Endothelial cell of umbilical vein (primary cell): ENCODE measurements at regions not wholly inside any gene's neighbourhood (a gene's known extent, or its start where the extent isn't known, plus 50 kb on each side); places are given as distances from the start of the nearest gene placed in this dataset.
A peak's percentile ranks its signal among the peaks of the same experiment; 100 is the strongest.

Source experiments
- BruUV-seq: library from RNA; stranded (reverse); fragments of 400-500 nt; replicated peaks from 2 replicates; lab custom pipeline; 2021; lab: Mats Ljungman, UMichigan
- CTCF ChIA-PET: fragments of 300-600, 350-600 bp; sonication (Branson Sonifier 250); formaldehyde crosslinking; loops from one replicate; lab custom pipeline; 2021; ENCODE audit warnings: antibody characterized with exemption, inconsistent platforms; lab: Charles Lee
- POLR2A ChIA-PET: fragments of 300-600, 350-600 bp; sonication (Branson Sonifier 250); formaldehyde crosslinking; loops from one replicate; lab custom pipeline; 2021; ENCODE audit warnings: antibody characterized with exemption, inconsistent platforms; lab: Charles Lee
- DNase-seq: peaks from one replicate; pipeline ENCODE4 v3.0.0-alpha.2; 2011; ENCODE audit warnings: low read depth, low spot score
- FAIRE-seq: peaks from 2 replicates; lab custom pipeline; 2011; peaks lifted over from hg19 to GRCh38; lab: Jason Lieb, UNC
- H2AFZ ChIP-seq: 2 replicates; pipeline ENCODE4 v1.6.0; 2012; ENCODE audit warnings: low read depth, low read length, control low read depth, inconsistent platforms
- H3K27ac ChIP-seq: 2 replicates; pipeline ENCODE4 v1.5.1; 2011; ENCODE audit warnings: low read depth, mild to moderate bottlenecking, control low read depth, low read length, moderate library complexity; ENCODE audit not compliant: insufficient read depth
- H3K27me3 ChIP-seq, 2 experiments: 2 replicates each; pipeline versions ENCODE4 v1.6.0 to v1.6.1; 2011; ENCODE audit warnings: low read length in 2 of 2, mixed read lengths in 1 of 2; ENCODE audit not compliant: control insufficient read depth in 2 of 2, insufficient read depth in 2 of 2
- H3K36me3 ChIP-seq, 2 experiments: 2 replicates in 1 of 2; 3 replicates in 1 of 2; pipeline ENCODE4 v1.5.1; 2011; ENCODE audit warnings: low read length in 2 of 2, mild to moderate bottlenecking in 1 of 2, moderate library complexity in 1 of 2; ENCODE audit not compliant: control insufficient read depth in 2 of 2, insufficient read depth in 2 of 2; ENCODE audit errors: extremely low read depth in 1 of 2
- H3K4me1 ChIP-seq: 3 replicates; pipeline ENCODE4 v1.5.1; 2011; ENCODE audit warnings: mild to moderate bottlenecking, low read length; ENCODE audit not compliant: control insufficient read depth, insufficient read depth; ENCODE audit errors: extremely low read depth
- H3K4me2 ChIP-seq: 2 replicates; pipeline ENCODE4 v1.6.1; 2011; ENCODE audit warnings: low read length, control low read depth, mixed read lengths; ENCODE audit not compliant: insufficient read depth
- H3K4me3 ChIP-seq, 3 experiments: fragments of 200-600 bp in 1 of 3; sonication (generic), shearing (Covaris generic) in 1 of 3; replicated peaks in 1 of 3; 2 replicates each; pipeline ENCODE4 v1.5.1; 2011 to 2016; ENCODE audit warnings: control low read depth in 3 of 3, low read length in 3 of 3, mild to moderate bottlenecking in 2 of 3, inconsistent platforms in 1 of 3, low read depth in 1 of 3, moderate library complexity in 1 of 3; ENCODE audit not compliant: insufficient read depth in 1 of 3
- H3K79me2 ChIP-seq: 2 replicates; pipeline ENCODE4 v1.6.0; 2012; ENCODE audit warnings: low read length, inconsistent platforms; ENCODE audit not compliant: control insufficient read depth, insufficient read depth
- H3K9ac ChIP-seq: replicated peaks from 2 replicates; pipeline ENCODE3; 2011; ENCODE audit warnings: low read length, control low read depth; ENCODE audit not compliant: insufficient read depth; ENCODE audit errors: extremely low read depth
- H3K9me1 ChIP-seq: replicated peaks from 3 replicates; pipeline ENCODE4 v1.6.0; 2011; ENCODE audit warnings: mild to moderate bottlenecking, low read length; ENCODE audit not compliant: control insufficient read depth, insufficient read depth; ENCODE audit errors: extremely low read depth
- H3K9me3 ChIP-seq: replicated peaks from 2 replicates; pipeline ENCODE4 v1.5.1; 2012; ENCODE audit warnings: low read length, inconsistent platforms; ENCODE audit not compliant: control insufficient read depth, insufficient read depth
- H4K20me1 ChIP-seq: replicated peaks from 2 replicates; pipeline ENCODE3; 2011; ENCODE audit warnings: mild to moderate bottlenecking, low read length; ENCODE audit not compliant: control insufficient read depth, insufficient read depth; ENCODE audit errors: extremely low read depth
- EZH2 ChIP-seq: IDR thresholded peaks from 2 replicates; pipeline ENCODE4 v1.6.1; 2012; ENCODE audit warnings: borderline replicate concordance, low read depth, mild to moderate bottlenecking, moderate library complexity, low read length, inconsistent platforms; ENCODE audit not compliant: severe bottlenecking
- FOS ChIP-seq: IDR thresholded peaks from 2 replicates; pipeline ENCODE4 v1.6.1; 2011; ENCODE audit warnings: mild to moderate bottlenecking, low read length, moderate library complexity, borderline replicate concordance; ENCODE audit not compliant: insufficient read depth
- GATA2 ChIP-seq: IDR thresholded peaks from 2 replicates; pipeline ENCODE4 v1.7.0; 2011; ENCODE audit warnings: low read depth, mild to moderate bottlenecking, moderate library complexity, mixed read lengths, low read length; ENCODE audit not compliant: insufficient read length, insufficient read depth
- JUN ChIP-seq: IDR thresholded peaks from 2 replicates; pipeline ENCODE4 v1.6.1; 2011; ENCODE audit warnings: borderline replicate concordance, low read depth; ENCODE audit not compliant: insufficient read length, insufficient read depth
- MYC ChIP-seq: IDR thresholded peaks from one replicate; pipeline ENCODE4 v1.6.1; 2011; ENCODE audit warnings: mild to moderate bottlenecking, low read depth, low read length
- POLR2A ChIP-seq: IDR thresholded peaks from 2 replicates; pipeline ENCODE4 v1.6.1; 2012; ENCODE audit warnings: low read depth, mild to moderate bottlenecking, control low read depth, low read length
- POLR2AphosphoS5 ChIP-seq: IDR thresholded peaks from 2 replicates; pipeline ENCODE4 v1.6.1; 2012; ENCODE audit warnings: low read depth, mild to moderate bottlenecking, control low read depth, low read length, moderate library complexity; ENCODE audit not compliant: insufficient read depth
- dilution Hi-C: fragments of 300-500 bp; cut with MboI; formaldehyde crosslinking; loops from one replicate; pipeline ENCODE4 v1.15.0; 2019; ENCODE audit warnings: low sequenced_read_pairs; ENCODE audit not compliant: extremely low pct_ligation_motif_present
- intact Hi-C: fragments of 100-400 bp; cut with micrococcal nuclease; formaldehyde crosslinking; loops from one replicate; pipeline ENCODE4 v1.10.0; 2022
- TF ChIP-seq, protein P1 (sequence below), 2 donors: IDR thresholded peaks; 1 replicate in 1 of 2; 2 replicates in 1 of 2; pipeline ENCODE4 v1.5.1; 2011; ENCODE audit warnings: low read length in 2 of 2, mild to moderate bottlenecking in 2 of 2, moderate library complexity in 2 of 2, control low read depth in 1 of 2, inconsistent platforms in 1 of 2, low read depth in 1 of 2; ENCODE audit not compliant: insufficient read depth in 1 of 2; ENCODE audit errors: extremely low read depth in 1 of 2
- TF ChIP-seq, protein P2 (sequence below): IDR thresholded peaks from 2 replicates; pipeline ENCODE4 v1.6.1; 2011; ENCODE audit not compliant: insufficient read depth, insufficient read length

DNA sequence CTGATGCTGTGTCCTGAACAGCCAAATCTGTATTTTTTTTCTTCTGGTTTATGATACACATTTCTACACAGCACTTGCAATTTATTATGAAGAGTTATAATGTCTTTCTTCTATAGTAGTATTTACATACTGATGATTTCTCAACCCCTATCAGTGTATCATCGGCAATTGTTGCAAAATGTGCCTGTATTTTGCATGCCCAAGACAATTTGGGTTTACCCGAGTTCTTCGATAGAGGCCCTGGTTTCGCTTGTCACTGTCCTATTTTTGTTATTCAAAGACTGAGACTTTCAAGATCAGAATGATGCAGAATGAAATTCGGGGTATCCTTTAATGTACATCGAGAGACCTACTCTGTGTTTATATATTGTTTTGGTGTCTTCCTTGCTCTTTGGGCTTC lies 184.5 kb upstream of the PRSS58 start:
- no peaks in the 10 kb centered on the region for H3K27me3 ChIP-seq
- H3K9me3 ChIP-seq: no peaks in the 10 kb centered on the region
- H3K4me3 ChIP-seq: no peak overlapping the region
- no peak overlapping the region for H3K27ac ChIP-seq
- intact Hi-C loops (no loop called here), dilution Hi-C loops (no loop called here)
- no peaks in the 10 kb centered on the region for H3K36me3 ChIP-seq
- TF ChIP-seq EZH2 (no peak), JUN (no peak), MYC (no peak), GATA2 (no peak), POLR2A (no peak), POLR2AphosphoS5 (no peak), FOS (no peak)
- TF ChIP-seq, protein P1, sequence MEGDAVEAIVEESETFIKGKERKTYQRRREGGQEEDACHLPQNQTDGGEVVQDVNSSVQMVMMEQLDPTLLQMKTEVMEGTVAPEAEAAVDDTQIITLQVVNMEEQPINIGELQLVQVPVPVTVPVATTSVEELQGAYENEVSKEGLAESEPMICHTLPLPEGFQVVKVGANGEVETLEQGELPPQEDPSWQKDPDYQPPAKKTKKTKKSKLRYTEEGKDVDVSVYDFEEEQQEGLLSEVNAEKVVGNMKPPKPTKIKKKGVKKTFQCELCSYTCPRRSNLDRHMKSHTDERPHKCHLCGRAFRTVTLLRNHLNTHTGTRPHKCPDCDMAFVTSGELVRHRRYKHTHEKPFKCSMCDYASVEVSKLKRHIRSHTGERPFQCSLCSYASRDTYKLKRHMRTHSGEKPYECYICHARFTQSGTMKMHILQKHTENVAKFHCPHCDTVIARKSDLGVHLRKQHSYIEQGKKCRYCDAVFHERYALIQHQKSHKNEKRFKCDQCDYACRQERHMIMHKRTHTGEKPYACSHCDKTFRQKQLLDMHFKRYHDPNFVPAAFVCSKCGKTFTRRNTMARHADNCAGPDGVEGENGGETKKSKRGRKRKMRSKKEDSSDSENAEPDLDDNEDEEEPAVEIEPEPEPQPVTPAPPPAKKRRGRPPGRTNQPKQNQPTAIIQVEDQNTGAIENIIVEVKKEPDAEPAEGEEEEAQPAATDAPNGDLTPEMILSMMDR (IDR thresholded peaks at IDR 0.05; ENCODE audit: extremely low read depth in 1 of 2, insufficient read depth in 1 of 2, low read depth in 1 of 2, low read length in 2 of 2): no peak
- TF ChIP-seq, protein P2, sequence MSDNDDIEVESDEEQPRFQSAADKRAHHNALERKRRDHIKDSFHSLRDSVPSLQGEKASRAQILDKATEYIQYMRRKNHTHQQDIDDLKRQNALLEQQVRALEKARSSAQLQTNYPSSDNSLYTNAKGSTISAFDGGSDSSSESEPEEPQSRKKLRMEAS: no peak
- no peaks in the 10 kb centered on the region for H4K20me1 ChIP-seq
- H3K4me1 ChIP-seq: peaks cover 33% of the 10 kb centered on the region
- H3K9ac ChIP-seq: no peak overlapping the region
- no peaks in the 10 kb centered on the region for H3K9me1 ChIP-seq
- ChIA-PET CTCF (interaction anchor here (0.8 to 2.7 kb wide), 5 partner anchors 17 to 39 kb away, joined by 3 to 18 read pairs (median 7); no protein-coding TSS in a partner anchor), POLR2A (no interaction called here)
- H2AFZ ChIP-seq: peak overlapping the region; percentile 15
- no peak for FAIRE-seq
- DNase-seq: no peak
- no peak overlapping the region for H3K4me2 ChIP-seq
- BruUV-seq: no TSS peak
- H3K79me2 ChIP-seq: no peaks in the 10 kb centered on the region
